Middle frontal gyrus (tissue), 1 donor: ENCODE measurements at regions not wholly inside any gene's neighbourhood (a gene's known extent, or its start where the extent isn't known, plus 50 kb on each side); places are given as distances from the start of the nearest gene placed in this dataset.

Experiments used
- DNase-seq: peaks from one replicate; pipeline ENCODE4 v3.0.0-alpha.2; 2015; ENCODE audit warnings: low spot score; ENCODE audit errors: extremely low spot score

DNA sequence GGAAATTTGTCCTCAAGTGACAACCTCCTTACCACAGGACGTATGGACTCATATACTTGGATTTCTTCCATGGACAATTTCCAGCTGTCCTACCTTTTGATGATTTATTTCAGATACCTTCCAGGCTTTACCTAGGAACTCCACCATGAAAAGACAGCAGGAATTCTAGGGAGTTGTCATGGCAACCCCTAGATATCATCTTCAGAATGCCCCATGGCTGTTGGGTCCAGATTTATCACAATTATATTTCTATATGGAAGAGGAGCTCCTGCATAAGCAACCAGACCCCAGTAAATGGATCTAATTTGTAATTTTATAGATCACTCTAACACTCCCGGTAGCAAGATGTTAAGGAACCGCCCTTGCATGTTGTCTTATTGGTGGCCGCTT lies 102.3 kb upstream of the ZNF521 start:
- DNase-seq, result no peak

DNA sequence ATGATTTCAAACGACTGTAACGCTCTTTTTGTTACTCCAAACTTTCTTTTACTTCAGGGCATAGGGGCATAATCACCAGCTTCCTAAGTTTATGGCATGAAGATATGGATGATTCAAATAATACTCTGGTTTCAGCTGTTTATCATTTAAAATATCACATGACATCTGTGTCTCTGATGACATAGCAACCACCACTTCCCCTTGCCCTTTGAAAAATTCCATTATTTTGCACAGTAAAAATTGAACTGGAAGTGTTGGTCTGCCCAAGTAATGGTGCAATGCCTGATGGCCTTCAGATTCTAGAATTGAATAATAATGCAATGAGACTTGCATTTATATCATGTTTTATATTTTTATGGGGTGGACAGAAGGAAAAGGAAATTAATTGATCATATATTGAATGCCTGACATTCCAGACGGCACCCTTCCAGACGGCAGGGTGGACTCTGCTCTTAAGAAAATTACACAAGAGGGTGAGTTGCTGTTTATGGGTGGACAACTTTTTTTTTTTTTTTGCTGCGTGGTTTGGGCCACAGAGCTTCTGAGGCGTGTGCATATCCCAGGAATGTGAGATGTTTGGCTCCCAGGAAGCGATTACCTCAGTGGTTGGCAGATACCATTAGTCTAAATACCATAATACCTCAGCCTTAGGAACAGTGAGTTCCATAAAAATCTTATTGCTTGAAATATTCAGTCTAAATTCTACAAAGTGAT lies 101.7 kb upstream of the ZNF521 start:
- DNase-seq, result no peak

DNA sequence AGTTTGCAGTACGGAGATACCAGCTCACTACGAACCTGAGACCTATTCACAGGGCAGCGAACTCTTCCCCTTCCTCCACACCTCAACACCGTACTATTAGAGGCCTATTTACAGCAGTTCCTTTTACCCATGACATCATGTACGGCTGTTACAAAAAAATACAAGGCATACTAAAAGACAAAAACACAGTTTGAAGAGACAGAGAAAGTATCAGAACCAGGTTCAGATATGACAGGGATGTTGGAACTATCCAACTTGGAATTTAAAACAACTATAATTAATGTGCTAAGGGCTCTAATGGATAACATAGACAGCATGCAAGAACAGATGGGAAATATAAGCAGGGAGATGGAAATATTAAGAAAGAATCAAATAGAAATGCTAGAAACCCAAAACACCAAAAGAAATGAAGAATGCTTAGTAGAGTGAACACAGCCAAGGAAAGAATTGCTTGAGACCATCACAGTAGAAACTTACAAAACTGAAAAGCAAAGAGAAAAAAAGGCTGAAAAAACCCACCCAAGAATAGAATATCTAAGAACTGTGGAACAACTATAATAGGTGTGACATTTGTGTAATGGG lies 99.2 kb upstream of the ZNF521 start:
- no peak for DNase-seq

DNA sequence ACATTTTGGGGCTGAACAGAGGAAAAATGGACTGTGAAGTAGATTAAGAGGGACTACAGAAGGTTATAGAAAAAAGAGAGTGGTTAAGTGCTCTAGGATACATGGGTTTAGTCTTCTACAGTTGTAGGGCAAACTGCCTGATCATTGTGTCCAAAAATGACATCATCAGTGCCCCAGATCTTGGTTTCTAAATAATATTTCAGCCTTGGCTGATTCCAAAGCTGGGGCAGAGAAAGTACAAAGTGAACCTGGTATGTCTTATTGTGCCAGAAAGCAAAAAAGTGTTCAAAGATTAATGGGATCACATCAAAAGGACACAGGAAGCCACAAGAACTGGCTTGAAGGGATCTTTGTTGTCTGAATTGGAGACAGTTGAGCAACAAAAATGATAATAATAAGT lies 97.1 kb upstream of the ZNF521 start:
- DNase-seq, result no peak

DNA sequence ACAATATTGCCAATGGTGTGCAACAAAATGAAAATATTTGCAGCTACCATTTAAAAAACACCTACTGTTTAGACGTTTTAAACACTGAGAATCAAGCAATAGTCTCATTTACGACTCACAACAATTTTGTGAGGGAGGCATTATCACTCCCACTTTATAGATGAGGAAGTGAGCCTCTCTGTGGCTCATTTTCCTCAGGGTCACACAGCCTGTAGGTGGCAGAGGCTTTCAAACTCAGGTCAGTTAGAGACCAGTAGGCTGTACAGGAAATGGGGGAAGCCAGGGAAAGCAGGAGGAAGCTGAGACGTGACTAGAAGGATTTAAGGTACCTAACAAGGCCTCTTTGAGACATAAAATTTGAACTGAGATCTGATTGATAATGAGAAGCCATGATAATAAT lies 95.0 kb upstream of the ZNF521 start:
- no peak for DNase-seq

DNA sequence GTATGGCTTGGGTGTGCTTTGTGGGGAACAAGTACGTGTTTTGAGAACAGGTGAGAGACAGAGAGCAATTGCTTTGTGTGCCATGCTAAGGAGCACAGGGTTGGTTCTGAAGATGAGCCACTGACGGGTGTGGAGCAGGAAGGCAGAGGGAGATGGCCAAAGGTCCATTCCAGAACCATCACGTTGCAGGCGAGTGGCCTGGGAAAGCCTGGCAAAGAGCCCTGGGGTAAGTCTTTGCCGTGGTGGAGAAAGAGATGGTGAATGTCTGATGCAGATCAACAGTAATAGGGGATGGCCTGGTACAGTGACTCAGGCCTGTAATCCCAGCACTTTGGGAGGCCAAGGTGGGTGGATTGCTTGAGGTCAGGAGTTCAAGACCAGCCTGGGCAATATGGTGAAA lies 93.5 kb upstream of the ZNF521 start:
- no peak for DNase-seq

DNA sequence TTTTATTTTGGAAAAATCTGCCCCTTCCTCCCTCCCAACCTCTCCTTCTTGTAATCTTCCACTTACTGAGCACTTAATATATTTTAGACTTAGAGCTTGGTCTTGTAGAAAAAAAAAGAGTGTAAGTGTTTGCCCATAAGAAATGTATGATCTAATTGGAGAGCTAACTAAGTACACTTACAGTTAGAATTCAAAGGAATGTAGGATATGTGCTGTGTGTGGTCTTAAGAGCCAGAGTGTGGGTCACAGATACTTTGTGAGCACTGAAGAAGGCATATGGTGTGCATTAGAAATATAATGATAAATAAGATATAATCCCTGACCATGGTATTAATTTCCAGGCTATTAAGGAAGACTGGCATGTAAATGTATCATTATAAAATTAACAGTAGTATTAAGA lies 91.8 kb upstream of the ZNF521 start:
- DNase-seq, result no peak

DNA sequence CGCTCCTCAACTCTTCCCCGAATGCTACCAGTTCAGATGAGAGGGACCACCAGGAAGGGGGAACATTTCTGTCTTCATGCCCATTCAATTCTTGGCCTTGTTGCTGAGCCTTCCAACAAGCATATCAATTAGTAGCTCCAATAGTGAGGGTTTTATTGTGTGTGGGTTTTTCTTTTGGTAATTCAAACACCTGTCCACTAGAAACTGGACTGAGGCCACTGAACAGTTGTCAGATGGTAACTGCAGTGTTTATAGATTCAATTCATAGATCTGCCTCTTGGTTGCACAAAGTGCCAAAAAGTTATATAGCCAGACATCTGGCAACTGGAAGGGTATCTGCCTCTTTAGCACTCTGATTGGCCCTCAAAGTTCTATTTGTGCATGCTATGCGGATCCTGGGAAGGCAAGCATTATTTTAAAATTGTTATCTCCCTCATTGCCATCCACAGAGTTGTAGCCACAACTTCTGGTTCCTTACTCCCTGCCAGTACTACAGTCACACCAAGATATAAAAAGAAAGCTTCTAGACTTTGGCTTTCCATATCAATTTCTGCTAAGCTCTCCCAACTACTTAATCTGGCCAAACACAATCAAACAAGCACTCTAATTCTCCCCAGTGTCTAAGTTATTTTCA lies 83.3 kb upstream of the ZNF521 start:
- DNase-seq, result no peak

DNA sequence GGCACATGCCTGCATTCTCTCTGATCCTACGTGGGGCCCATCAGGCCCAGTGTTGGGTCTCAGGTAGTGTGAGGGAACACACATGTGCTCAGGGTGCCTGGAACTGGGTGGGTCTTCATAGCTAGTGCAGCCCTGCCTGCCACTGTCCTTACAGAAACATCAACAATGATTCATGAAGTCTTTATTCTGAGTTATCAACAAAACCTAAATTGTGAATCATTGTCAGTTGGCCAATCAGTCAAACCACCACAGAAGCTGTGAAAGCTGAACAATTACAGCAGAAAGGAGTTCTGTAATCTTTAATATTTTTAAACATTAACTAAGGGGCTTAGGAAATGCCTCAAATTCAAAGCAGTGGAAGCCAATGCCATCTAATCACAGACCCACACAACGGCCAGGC lies 82.8 kb upstream of the ZNF521 start:
- no peak for DNase-seq

DNA sequence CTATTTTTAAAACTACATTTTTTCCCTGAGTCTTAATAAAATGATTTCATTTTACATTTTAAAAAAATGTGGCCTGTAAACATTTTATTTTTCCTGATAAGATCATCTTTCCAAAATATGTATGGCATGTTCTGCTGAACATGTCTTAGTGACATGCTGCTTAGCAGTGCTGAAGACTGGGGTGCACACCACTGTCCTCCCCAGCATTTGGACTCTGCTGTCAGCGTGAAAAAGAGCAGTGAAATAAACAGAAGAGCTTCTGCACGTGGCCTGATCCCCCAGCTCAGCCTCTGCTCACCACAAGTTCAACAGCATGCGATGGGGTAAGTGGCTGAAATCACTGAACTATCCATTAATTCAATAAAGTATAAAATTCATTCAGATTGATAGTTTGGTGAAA lies 81.6 kb upstream of the ZNF521 start:
- no peak for DNase-seq

DNA sequence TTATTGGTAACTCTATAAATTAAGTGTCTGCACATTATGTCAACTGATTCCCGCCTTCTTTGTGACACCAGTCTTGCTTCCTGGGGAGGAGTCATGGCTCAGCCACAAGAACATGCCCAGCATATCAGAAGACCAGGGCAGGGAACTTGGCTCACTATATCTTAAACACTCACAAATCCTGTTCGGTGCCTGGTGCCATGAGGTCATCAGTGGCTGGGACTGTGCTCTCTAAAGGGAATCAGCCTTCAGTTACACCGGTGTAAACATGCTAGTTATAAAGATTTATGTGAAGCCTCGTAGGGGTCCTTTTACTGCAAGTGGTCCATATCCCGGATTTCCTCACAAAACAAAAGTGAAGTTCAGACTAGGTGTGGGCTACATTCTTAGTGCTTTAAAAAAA lies 73.1 kb upstream of the ZNF521 start:
- no peak for DNase-seq

DNA sequence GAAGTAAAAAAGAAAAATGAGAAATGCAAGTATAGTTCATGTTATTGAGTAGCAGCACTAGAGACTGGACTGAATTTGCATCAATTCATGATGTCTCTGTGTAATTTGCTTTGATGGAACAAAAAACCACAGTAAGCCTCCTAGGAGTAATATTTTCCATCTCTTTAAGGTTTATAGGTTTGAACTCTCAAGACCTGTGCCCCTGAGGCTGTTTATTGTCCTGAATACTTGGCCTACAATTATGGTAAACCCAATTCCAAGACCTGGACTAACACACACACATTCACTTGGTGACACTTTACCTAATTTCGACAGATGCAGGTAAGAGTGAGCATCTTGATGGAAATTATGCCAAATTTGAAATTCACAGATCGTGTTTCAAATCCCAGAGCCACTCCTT lies 71.8 kb upstream of the ZNF521 start:
- no peak for DNase-seq

DNA sequence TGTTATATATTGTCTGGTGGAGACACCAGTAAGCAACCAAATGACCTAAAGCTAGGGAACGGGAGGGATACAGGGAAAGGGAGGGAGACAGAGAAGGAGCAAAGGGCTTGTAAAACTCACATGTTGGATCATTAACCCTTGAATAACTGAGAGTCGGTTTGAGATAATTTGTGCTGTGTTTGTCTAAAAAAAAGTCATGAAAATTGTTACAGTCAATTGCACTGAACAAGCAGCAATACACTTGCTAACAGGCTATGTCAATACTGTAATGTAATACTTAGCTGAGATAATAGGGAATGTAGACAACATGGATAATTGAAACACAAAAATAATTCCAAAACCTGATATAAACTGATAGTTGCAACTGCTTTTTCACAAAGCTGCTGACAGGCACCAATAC lies 71.3 kb upstream of the ZNF521 start:
- no peak for DNase-seq

DNA sequence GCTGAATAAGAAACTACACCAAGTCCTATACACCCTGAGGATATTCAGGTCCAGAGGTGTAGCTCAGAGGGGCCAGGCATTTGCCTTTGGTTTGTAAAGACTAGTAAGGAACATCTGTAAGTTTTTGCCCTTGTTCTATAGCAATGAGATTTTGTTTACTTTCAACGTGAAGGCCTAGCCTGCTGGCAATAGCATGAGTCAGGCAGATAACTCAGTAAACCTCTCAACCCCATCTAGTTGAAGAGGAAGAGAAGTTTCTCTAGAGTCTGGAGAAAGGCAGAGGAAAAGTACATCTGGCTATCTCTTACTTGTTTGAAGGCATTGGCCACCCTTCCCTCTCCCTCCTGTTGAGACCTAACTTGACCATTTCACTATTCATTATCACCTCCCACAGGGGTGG lies 70.3 kb upstream of the ZNF521 start:
- DNase-seq, result no peak

DNA sequence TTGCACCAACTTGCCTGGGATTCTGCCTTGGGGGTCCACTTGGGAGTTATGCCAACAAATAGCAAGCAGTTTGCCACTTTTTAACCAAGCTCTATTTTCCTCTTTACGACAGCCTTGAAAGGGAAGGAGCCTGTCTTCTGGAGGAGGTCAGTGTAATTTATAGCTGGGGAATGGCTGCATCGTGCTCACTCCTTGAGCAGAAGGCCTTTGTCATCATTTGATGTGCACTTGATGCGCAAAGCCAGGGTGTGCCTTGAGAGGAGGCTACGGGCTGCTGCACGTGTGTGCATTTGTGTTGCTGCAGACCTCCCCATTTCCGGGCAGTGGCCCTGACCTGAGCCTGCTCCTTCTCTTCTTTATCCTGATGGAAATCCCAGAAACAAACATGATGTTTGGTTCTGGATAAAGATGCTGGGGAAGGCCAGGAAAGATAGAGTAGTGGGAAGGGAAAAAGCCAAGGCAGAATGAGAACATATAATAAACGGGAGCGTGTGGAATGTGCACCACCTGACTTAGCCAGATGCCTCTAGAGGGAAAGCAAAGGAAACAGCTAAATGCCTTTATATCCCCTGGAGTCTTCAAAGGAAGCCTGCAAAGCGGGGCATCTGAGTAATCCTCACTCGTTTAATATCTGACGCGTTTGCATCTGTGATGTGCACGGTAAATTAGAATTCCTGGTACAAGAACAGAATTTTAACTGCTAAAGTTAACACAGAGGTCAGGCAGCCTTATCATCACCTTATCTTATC lies 68.3 kb upstream of the ZNF521 start:
- no peak for DNase-seq

DNA sequence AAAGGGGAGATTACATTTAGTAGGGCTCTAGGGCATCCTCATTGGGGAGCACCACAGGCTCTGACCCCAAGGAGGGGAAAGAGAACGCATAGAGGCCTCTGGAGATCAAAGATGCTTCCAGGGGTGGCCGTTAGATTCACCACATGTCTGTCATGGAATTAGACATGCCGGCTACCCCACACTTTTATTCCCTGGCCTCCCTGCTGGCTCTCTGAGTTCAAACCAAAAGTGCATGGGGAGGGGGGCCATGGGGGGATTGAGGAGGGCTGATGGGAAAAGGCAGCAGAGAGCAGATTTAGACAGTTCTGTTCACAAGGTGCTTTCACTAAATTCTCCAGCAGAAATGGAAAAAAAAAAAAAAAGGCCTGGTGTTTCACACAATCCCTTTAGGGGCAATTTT lies 64.4 kb upstream of the ZNF521 start:
- no peak for DNase-seq

DNA sequence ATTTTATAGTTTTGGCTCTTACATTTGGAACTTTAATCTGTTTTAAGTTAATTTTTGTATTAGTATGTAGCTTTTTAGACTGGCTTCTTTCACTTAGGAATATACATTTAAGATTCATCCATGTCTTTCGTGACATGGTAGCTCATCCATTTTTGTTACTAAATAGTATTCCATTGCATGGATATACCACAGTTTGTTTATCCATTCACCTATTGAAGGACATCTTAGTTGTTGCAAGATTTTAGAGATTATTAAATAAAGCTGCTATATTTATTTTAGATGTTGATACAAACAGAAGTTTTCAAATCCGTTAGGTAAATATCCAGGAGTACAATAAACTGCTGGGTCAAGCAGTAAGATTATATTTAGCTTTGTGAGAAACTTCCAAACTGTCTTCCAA lies 58.0 kb upstream of the ZNF521 start:
- no peak for DNase-seq

DNA sequence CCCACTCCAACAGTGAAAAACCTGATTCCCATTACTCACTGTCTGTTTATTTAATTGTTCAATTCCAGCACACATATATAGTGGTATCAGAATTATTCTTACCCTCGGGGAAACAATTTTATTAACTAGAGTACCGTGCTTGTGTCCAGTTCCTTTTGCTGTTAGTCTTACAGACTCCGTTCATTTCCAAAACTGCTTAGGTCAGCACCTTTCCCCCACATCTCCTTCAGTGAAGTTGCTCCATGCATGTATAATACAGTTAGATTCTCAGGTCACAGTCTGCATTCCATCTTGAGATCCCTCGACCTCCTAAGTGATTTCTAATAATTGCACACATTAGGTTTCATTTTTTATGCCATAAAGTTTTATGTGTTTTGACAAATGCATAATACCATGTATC lies 56.3 kb upstream of the ZNF521 start:
- DNase-seq, result no peak
